Neural progenitor cell (in vitro differentiated cells): ENCODE measurements at regions not wholly inside any gene's neighbourhood (a gene's known extent, or its start where the extent isn't known, plus 50 kb on each side); places are given as distances from the start of the nearest gene placed in this dataset.

Experiments used
- DNase-seq: peaks from one replicate; pipeline ENCODE4 v3.0.0-alpha.2; 2016; ENCODE audit warnings: low spot score
- H2AFZ ChIP-seq: fragments of 200-600 bp; sonication (generic); replicated peaks from 2 replicates; pipeline ENCODE4 v1.6.1; 2016; ENCODE audit warnings: antibody characterized with exemption
- H3F3A ChIP-seq: fragments of 200-600 bp; sonication (generic); 2 replicates; pipeline ENCODE4 v1.6.1; 2016; ENCODE audit warnings: antibody characterized with exemption, low read depth
- H3K27ac ChIP-seq: fragments of 200-600 bp; sonication (generic); 2 replicates; pipeline ENCODE4 v1.5.1; 2016; ENCODE audit warnings: mild to moderate bottlenecking
- H3K27me3 ChIP-seq: fragments of 200-600 bp; sonication (generic); 2 replicates; pipeline ENCODE4 v1.6.1; 2016; ENCODE audit warnings: mild to moderate bottlenecking, moderate library complexity
- H3K36me3 ChIP-seq: fragments of 200-600 bp; sonication (generic); 2 replicates; pipeline ENCODE4 v1.5.1; 2016
- H3K4me1 ChIP-seq: fragments of 200-600 bp; sonication (generic); 2 replicates; pipeline ENCODE4 v1.6.1; 2016; ENCODE audit warnings: mixed run types
- H3K4me2 ChIP-seq: fragments of 200-600 bp; sonication (generic); 2 replicates; pipeline ENCODE4 v1.6.1; 2016
- H3K4me3 ChIP-seq: fragments of 200-600 bp; sonication (generic); 2 replicates; pipeline ENCODE4 v1.5.1; 2016
- H3K79me2 ChIP-seq: fragments of 200-600 bp; sonication (generic); 2 replicates; pipeline ENCODE4 v1.6.1; 2016; ENCODE audit warnings: low read depth
- H3K9ac ChIP-seq: fragments of 200-600 bp; sonication (generic); 2 replicates; pipeline ENCODE4 v1.6.1; 2016
- H3K9me3 ChIP-seq: fragments of 200-600 bp; sonication (generic); 2 replicates; pipeline ENCODE4 v1.5.1; 2016; ENCODE audit warnings: low read depth
- H4K20me1 ChIP-seq: fragments of 200-600 bp; sonication (generic); 2 replicates; pipeline ENCODE4 v1.6.1; 2016; ENCODE audit warnings: low read depth
- H3K27ac Mint-ChIP-seq: 3 replicates; pipeline ENCODE4 v1.8.0; 2021; ENCODE audit warnings: mixed read lengths
- H3K27me3 Mint-ChIP-seq: 2 replicates; pipeline ENCODE4 v1.8.0; 2022; ENCODE audit warnings: low read depth, mild to moderate bottlenecking, inconsistent platforms, moderate library complexity, mixed read lengths; ENCODE audit not compliant: insufficient read depth
- H3K36me3 Mint-ChIP-seq: 3 replicates; pipeline ENCODE4 v1.8.0; 2021; ENCODE audit warnings: mixed read lengths
- H3K4me1 Mint-ChIP-seq: 3 replicates; pipeline ENCODE4 v1.8.0; 2021; ENCODE audit warnings: mixed read lengths
- H3K4me3 Mint-ChIP-seq: 3 replicates; pipeline ENCODE4 v1.8.0; 2021; ENCODE audit warnings: mild to moderate bottlenecking, moderate library complexity, mixed read lengths
- H3K9me3 Mint-ChIP-seq: 3 replicates; pipeline ENCODE4 v1.8.0; 2020; ENCODE audit warnings: mixed read lengths
- EZH2 ChIP-seq: fragments of 200-600 bp; sonication (generic); IDR thresholded peaks from 2 replicates; pipeline ENCODE4 v1.6.1; 2017; ENCODE audit warnings: antibody characterized with exemption, mild to moderate bottlenecking, moderate library complexity
- EZH2phosphoT487 ChIP-seq: fragments of 200-600 bp; sonication (generic); IDR thresholded peaks from 2 replicates; pipeline ENCODE4 v1.6.1; 2017; ENCODE audit warnings: antibody characterized with exemption
- TF ChIP-seq, protein P1 (sequence below): fragments of 200-600 bp; sonication (generic); IDR thresholded peaks from 2 replicates; pipeline ENCODE4 v1.5.1; 2017; ENCODE audit warnings: antibody characterized with exemption, mild to moderate bottlenecking

- Mint-ChIP-seq H3K4me3 (no peak overlapping the region), H3K27ac (no peak overlapping the region), H3K9me3 (peaks cover 14% of the 10 kb centered on the region), H3K36me3 (peaks cover 9% of the 10 kb centered on the region), H3K27me3 (peaks cover 4% of the 10 kb centered on the region), H3K4me1 (no peaks in the 10 kb centered on the region)
- Histone ChIP-seq H3K27ac (no peak overlapping the region), H2AFZ (no peak overlapping the region), H3K9ac (no peak overlapping the region), H4K20me1 (no peaks in the 10 kb centered on the region), H3K9me3 (no peaks in the 10 kb centered on the region), H3K4me2 (no peak overlapping the region), H3K4me3 (no peak overlapping the region), H3K4me1 (peaks cover 3% of the 10 kb centered on the region), H3K36me3 (no peaks in the 10 kb centered on the region), H3K79me2 (peaks cover 25% of the 10 kb centered on the region), H3F3A (no peaks in the 10 kb centered on the region), H3K27me3 (no peaks in the 10 kb centered on the region)
- TF ChIP-seq, protein P1, sequence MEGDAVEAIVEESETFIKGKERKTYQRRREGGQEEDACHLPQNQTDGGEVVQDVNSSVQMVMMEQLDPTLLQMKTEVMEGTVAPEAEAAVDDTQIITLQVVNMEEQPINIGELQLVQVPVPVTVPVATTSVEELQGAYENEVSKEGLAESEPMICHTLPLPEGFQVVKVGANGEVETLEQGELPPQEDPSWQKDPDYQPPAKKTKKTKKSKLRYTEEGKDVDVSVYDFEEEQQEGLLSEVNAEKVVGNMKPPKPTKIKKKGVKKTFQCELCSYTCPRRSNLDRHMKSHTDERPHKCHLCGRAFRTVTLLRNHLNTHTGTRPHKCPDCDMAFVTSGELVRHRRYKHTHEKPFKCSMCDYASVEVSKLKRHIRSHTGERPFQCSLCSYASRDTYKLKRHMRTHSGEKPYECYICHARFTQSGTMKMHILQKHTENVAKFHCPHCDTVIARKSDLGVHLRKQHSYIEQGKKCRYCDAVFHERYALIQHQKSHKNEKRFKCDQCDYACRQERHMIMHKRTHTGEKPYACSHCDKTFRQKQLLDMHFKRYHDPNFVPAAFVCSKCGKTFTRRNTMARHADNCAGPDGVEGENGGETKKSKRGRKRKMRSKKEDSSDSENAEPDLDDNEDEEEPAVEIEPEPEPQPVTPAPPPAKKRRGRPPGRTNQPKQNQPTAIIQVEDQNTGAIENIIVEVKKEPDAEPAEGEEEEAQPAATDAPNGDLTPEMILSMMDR = no peak
- TF ChIP-seq EZH2 = no peak
- TF ChIP-seq EZH2phosphoT487 = no peak
- DNase-seq = no peak
These were observed 325.2 kb upstream of the RGS6 start for GRCh38 chr14:71607056-71607455.

DNA sequence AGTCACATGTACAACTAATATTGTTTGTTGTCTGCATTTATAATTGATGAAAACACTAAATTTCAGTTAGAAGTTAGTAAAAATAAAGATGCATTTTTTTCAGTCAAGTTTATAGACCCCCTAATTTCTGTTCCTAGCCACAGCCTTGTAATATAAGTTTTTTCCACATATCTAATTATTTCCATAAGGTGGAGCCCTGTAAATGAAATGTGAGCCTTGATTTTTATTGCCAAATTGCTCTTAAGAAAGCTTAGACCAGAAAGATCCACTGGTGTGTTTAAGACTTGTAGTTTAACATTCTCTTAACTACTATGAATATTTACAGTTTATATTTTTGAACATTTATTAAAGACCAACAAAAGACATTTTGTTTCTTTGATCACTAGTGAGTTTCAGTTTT is 322.1 kb upstream of the RGS6 start:
- Mint-ChIP-seq H3K27me3 (peaks cover 4% of the 10 kb centered on the region), H3K27ac (no peak overlapping the region), H3K9me3 (peaks cover 8% of the 10 kb centered on the region), H3K4me3 (no peak overlapping the region), H3K36me3 (peaks cover 4% of the 10 kb centered on the region), H3K4me1 (no peaks in the 10 kb centered on the region)
- Histone ChIP-seq H3K27me3 (no peaks in the 10 kb centered on the region), H3K9me3 (no peaks in the 10 kb centered on the region), H3K4me2 (no peak overlapping the region), H3K79me2 (peaks cover 18% of the 10 kb centered on the region), H3F3A (no peaks in the 10 kb centered on the region), H3K4me1 (peaks cover 3% of the 10 kb centered on the region), H3K36me3 (no peaks in the 10 kb centered on the region), H3K9ac (no peak overlapping the region), H3K4me3 (no peak overlapping the region), H2AFZ (no peak overlapping the region), H4K20me1 (no peaks in the 10 kb centered on the region), H3K27ac (no peak overlapping the region)
- TF ChIP-seq EZH2phosphoT487 (no peak), EZH2 (no peak)
- TF ChIP-seq, protein P1 = no peak
- no peak for DNase-seq

DNA sequence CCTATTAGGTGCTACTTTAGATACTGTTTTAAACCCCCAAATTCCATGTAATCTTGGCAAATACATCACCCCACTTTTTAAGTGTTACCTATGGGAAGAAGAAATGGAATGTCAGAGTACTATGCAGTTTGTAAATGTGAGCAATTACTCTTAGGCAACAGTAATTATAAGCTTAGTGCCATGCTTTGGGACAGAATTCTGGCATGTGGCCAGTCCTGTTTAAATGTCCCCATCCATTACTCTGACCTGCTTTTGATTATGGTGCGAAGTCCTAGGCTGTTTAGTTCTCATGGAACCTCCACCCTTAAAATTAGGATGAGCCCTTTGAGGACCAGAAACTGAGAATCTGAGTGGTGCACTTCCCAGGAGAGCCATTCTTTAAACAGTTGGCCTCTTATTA is 321.4 kb upstream of the RGS6 start:
- Mint-ChIP-seq H3K27me3 (peaks cover 4% of the 10 kb centered on the region), H3K9me3 (peaks cover 4% of the 10 kb centered on the region), H3K4me3 (no peak overlapping the region), H3K36me3 (no peaks in the 10 kb centered on the region), H3K27ac (no peak overlapping the region), H3K4me1 (no peaks in the 10 kb centered on the region)
- Histone ChIP-seq H3K36me3 (no peaks in the 10 kb centered on the region), H3F3A (no peaks in the 10 kb centered on the region), H2AFZ (no peak overlapping the region), H3K79me2 (peaks cover 12% of the 10 kb centered on the region), H3K4me1 (peaks cover 3% of the 10 kb centered on the region), H3K4me2 (no peak overlapping the region), H3K4me3 (no peak overlapping the region), H3K27me3 (no peaks in the 10 kb centered on the region), H3K9ac (no peak overlapping the region), H3K27ac (no peak overlapping the region), H4K20me1 (no peaks in the 10 kb centered on the region), H3K9me3 (no peaks in the 10 kb centered on the region)
- TF ChIP-seq EZH2phosphoT487 (no peak), EZH2 (no peak)
- TF ChIP-seq, protein P1 = no peak
- no peak for DNase-seq

- H3K9ac ChIP-seq = no peak overlapping the region
- no peaks in the 10 kb centered on the region for H3F3A ChIP-seq
- no peaks in the 10 kb centered on the region for H3K36me3 ChIP-seq
- H3K9me3 Mint-ChIP-seq = no peaks in the 10 kb centered on the region
- no peaks in the 10 kb centered on the region for H3K27me3 ChIP-seq
- no peaks in the 10 kb centered on the region for H3K36me3 Mint-ChIP-seq
- no peak overlapping the region for H3K27ac ChIP-seq
- no peak overlapping the region for H3K4me3 ChIP-seq
- H4K20me1 ChIP-seq = no peaks in the 10 kb centered on the region
- no peak overlapping the region for H2AFZ ChIP-seq
- no peaks in the 10 kb centered on the region for H3K27me3 Mint-ChIP-seq
- H3K4me1 Mint-ChIP-seq = no peaks in the 10 kb centered on the region
- DNase-seq = no peak
- H3K4me2 ChIP-seq = no peak overlapping the region
- no peak for TF ChIP-seq EZH2
- no peak for TF ChIP-seq EZH2phosphoT487
- TF ChIP-seq, protein P1 = no peak
- no peaks in the 10 kb centered on the region for H3K4me1 ChIP-seq
- H3K79me2 ChIP-seq = peaks cover 7% of the 10 kb centered on the region
- no peak overlapping the region for H3K27ac Mint-ChIP-seq
- no peak overlapping the region for H3K4me3 Mint-ChIP-seq
- H3K9me3 ChIP-seq = no peaks in the 10 kb centered on the region
These were observed 319.1 kb upstream of the RGS6 start for GRCh38 chr14:71613168-71613567.
